GM18511 (cell line): ENCODE measurements at regions not wholly inside any gene's neighbourhood (a gene's known extent, or its start where the extent isn't known, plus 50 kb on each side); places are given as distances from the start of the nearest gene placed in this dataset.

Experiments
- ATAC-seq: cut with Tn5 transposase; IDR thresholded peaks from one replicate; pipeline ENCODE4 v1.9.1; 2021; ENCODE audit warnings: mild to moderate bottlenecking, moderate library complexity; ENCODE audit not compliant: unreplicated experiment

GRCh38 chr4:177568931-177569330, 126.7 kb upstream of the AGA start:
- ATAC-seq = no peak

GRCh38 chr4:177569434-177569833, 127.2 kb upstream of the AGA start:
- no peak for ATAC-seq

DNA sequence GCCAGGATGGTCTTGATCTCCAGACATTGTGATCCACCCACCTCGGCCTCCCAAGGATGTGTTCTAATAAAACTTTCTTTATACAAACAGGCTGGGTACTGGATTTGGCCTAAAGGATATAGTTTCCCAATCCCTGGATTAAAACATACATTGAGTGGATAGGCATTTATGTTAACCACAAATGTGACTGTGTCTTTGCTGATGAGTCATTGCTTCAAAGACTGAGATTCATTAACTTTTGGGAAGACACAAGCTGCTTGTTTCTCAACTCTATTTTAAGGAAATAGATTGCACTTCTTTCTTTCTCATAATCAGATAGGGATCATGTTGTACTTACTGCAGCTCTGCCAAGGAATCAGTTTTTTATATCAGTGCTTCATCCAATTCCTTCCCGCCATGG, 131.3 kb upstream of the AGA start:
- ATAC-seq = no peak

DNA sequence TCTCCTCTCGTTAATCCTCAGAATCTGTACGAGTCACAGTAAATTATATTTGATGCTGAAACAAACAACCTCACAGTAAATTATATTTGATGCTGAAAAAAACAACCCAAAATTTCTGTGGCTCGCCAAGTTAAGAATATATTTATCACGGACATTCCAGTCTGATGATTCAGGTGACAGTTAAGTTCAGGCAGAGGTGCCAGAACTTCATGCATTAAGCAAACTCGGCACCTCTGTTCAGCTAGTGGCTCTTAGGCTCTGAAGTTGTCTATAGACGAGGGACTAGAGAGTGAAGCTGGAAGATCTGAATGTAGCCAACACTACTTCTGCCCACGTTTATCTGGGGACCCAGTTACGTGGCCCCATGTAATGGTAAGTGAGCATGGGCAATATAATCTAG, 132.2 kb upstream of the AGA start:
- ATAC-seq = no peak

DNA sequence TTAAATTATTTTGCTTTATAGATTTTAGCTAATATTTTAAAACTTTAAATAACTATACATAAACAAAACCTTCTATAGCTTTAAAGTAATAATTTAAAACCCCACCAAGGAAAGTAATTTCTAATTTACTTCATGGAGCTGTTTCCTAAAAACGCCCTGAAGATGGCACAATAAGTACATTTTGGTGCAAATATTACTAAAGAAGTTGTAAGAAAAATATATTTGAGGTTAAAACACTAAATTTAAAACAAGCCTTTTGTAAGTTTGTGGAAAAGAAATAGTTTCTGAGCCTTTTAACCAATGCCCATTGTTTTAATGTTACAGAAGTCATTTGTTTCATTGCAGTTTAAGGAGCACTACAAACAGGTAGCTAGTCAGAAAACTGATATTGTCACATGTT, 137.4 kb upstream of the AGA start:
- ATAC-seq = no peak

DNA sequence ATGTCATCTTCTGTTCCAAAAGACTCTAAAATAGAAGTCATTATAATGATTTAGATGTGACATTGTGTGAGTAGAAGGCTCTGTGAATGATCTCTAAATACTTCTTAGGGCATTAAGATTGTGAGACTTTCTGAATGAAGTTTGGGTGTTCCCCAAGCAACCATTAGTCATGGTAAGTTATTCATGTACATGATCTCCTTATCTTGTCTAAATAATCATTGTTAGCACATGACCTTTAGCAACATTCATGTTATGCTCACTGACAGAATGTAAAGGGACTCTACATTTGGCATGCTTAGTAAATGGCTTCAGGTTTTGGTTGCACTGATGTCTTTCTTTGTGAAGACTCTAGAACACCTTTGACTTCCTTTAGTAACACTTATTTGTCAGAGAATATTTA, 140.8 kb upstream of the AGA start:
- ATAC-seq = no peak

DNA sequence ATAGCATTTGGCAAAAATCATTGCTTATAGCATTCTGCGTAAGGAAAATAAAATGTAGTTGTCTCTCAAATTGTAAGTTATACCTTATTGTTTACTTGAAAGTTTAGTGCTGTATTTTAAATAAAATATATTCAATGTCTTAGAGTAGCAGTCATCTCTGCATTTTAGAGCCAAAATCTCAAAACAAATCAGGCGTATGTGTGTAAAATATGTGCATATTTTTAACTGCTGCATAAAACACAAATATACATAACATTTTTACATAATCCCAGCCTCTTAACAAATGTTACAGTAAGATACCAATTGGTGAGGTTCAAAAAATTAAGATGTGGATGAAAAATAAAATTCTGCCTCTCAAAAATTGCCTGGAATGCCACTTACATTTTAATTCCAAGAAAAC, 145.8 kb upstream of the AGA start:
- no peak for ATAC-seq

DNA sequence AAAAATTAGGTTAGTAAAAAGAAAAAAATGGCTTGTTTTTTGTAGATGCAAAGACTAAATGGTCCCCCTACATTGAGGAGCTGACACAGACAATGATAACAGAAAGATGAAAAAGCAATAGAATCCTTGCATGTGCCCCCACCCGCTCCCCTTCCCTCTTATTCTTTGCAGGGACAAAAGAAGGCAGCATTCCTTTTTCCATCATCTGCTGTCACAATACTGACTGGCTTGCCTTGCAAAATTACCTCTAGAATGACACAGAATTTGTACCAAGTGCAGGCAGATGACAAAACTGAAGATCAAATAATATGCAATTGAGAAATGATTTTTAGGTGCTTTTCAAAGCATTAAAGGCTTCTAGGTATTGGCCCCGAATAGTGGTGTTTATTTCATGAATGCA, 153.1 kb upstream of the AGA start:
- ATAC-seq = no peak

DNA sequence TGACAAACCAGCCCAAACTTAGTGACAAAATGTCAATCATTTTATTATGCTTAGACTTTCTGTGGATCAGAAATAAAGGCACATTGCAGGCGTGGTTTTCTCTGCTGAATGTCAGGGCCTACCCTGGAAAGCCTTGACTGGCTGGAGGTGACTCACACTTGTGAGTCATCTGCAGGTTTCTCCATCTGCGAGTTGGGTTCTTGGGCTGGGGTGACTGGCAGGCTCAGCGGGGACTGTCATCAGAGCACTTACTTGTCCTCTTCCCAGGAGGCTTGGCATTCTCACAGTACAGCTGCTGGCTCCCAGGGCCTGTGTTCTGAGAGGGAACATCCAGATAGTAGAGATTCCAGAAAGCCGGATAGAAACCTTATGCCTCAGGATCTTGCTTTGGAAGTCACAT, 153.8 kb upstream of the AGA start:
- no peak for ATAC-seq

DNA sequence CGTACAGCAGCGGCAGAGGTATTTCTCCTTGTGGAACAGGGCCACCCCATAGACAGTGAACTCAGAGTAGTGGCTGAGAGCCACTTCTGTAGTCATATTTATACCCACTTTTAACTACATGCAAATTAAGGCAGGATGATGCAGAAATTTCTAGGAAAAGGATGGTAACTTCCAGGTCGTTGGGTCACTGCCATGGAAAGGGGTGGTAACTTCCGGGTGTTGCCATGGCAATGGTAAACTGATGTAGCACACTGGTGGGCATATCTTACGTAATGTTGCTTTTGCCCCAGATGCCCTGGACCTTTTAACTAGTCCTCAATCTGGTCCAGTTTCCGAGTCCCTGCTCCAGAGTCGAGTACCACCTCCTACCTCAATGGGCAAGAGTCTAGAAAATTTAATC, 154.8 kb upstream of the AGA start:
- no peak for ATAC-seq

DNA sequence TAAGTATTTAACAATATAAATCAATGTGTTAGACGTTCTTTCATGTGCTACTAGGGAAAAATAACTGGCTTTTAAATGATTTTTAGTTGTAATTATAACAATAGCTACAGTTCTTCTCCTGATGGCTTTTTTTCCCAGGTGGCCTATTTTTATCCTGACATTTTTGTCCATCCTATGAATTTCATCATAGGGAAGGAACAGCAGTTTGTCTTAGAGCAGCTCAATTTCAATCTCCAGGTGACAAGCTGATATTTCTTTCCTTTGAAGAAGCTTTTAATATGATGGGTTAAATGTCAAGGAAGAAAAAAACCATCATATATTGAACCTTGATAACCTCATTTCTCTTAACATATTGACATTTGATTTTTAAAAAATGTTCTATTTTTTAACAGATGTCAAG, 163.0 kb upstream of the AGA start:
- ATAC-seq = no peak

GRCh38 chr4:177607111-177607573, 164.9 kb upstream of the AGA start:
- no peak for ATAC-seq

DNA sequence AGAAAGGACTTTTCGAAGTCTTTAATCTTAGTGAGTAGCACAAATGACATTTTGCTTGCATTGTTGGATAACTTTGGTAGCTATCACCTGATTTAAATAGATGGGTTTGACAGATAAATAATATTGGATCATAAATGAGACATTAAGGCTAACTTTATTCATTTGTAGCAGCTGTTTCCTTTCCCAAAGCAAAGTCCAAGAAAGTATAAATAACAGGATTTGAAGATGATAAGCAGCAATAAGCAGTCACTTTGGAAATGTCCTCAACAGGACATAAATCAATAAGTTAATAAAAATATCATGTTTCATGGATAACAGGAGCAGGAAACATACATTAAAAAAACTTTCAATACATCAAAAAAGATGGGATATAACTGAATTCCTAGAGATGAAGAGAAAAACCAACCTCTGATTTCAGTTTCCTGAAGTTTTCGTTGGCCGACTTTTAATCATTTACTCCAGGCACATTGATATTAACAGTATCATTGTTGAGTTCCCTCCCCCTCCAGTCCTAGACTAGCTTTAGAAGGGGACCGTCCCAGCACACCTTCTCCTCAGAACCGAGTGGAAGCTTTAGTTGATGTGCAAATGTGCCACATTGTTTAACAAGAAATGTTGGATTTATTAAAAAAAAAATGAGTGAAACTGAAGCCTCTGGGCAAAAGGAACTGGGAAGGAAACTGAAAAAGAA, 169.9 kb upstream of the AGA start:
- no peak for ATAC-seq

DNA sequence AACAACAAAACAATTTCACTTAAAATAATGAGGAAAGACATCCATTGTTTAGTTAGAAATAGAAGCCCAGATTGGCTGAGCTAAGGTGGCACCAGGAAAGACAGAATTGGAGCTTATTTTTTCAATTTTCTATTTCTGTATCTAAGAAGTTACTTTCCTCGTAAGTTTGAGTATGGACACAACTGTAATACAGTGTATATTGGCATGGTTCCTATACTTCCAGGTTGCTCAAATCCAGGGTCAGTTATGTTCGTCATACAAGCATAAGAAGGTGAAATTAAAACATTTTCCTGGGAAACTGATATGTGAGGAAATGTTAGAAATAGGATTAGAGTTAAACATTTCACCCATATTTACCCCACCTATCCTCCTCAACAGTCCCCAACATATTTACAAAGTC, 170.4 kb upstream of the AGA start:
- no peak for ATAC-seq

- no peak for ATAC-seq
Measured at GRCh38 chr4:177632481-177632880, 190.2 kb upstream of the AGA start.

- no peak for ATAC-seq
Measured at GRCh38 chr4:177638871-177639270, 196.6 kb upstream of the AGA start.

DNA sequence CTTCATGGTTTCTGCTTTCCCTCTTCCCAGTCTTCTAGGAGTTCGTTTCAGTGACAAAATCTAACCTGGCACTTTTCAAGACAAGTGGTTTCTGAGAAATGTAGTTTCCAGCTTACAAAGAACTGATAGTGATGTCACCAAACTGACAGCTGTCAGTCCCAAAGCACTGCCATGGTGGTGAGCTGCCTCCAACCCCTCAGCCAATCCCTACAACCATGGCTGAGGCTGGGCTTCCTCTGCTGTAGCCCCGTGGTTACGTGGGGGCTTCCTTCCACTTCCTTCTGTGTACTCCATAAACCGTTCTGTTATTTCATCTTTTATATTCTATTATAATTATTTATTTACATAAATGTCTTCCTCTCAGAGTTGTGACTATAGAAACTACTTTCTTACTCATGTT, 198.6 kb upstream of the AGA start:
- no peak for ATAC-seq

- ATAC-seq = no peak
Measured at GRCh38 chr4:177660223-177660622, 218.0 kb upstream of the AGA start.

GRCh38 chr4:177667687-177668086, 225.4 kb upstream of the AGA start:
- no peak for ATAC-seq

DNA sequence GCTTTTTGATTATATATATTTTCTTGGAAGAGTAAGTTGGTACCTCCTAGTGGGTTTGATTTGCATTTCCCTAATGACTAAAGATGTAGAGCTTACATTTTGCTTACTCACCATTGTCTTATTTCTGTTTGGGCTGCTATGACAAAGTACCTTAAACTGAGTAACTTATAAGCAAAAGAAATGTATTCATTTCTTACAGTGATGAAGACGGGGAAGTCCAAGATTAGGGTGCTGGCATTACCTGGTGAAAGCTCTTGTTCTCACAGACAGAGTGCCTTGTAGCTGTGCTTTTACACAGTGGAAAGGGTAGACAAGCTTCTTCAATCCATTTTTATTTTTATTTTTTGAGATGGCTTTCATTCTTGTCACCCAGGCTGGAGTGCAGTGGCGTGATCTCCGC, 229.2 kb upstream of the AGA start:
- no peak for ATAC-seq

- no peak for ATAC-seq
Measured at GRCh38 chr4:177671845-177672244, 229.6 kb upstream of the AGA start.

DNA sequence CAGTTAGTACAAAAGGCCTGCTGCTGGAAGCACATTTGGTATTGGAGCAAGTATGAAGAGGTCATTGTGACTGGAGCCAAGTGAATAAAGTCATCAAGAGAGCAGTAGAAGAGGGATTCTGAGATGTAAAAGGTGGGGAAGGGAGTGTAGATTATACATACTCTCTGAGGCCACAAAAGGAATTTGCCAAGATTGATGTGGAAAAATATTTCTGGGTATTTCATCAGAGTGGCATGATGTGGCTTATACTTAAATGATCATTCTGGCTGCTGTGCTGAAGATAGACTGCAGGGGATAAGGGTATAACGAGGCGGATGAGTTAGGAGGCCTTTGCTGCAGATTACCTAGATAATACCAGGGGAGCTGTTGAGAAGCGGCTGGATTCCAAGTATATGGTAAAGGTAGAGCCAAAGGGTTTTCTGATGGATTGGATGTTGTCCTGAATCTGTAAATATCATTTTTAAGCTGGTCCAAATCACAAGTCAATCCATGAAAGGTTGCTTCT, 231.8 kb upstream of the AGA start:
- ATAC-seq = no peak

DNA sequence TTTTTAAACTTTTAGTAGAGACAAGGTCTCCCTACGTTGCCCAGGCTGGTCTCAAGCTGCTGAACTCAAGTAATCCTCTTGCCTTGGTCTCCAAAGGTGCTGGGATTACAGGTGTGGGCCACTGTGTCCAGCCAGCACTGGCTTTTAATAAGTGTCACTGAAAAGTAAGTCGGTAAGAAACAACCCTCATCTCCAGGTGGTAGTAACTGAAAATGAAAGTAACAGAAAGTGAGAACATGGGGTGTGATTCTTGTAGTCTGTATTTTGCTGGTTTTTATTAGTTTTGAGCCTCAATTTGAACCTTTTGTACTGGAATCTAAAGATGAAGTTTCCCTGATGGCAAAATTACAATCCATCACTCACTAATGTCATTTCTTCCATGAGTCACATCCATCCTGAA, 238.1 kb upstream of the AGA start:
- peak; percentile 77 for ATAC-seq
